CD4-positive, alpha-beta T cell (primary cell): ENCODE measurements at regions not wholly inside any gene's neighbourhood (a gene's known extent, or its start where the extent isn't known, plus 50 kb on each side); places are given as distances from the start of the nearest gene placed in this dataset.

Source experiments
- ATAC-seq: fragments of 200-7000 bp; cut with Tn5 transposase; one replicate; pipeline ENCODE4 v1.10.0; 2022; ENCODE audit warnings: mild to moderate bottlenecking; ENCODE audit not compliant: poor library complexity
- CTCF ChIA-PET: fragments of 350-600 bp; sonication (Branson Sonifier 250); formaldehyde crosslinking; loops from one replicate; lab custom pipeline; 2021; ENCODE audit warnings: antibody characterized with exemption, inconsistent platforms; lab: Charles Lee
- POLR2A ChIA-PET: fragments of 350-600 bp; sonication (Branson Sonifier 250); formaldehyde crosslinking; loops from one replicate; lab custom pipeline; 2021; ENCODE audit warnings: antibody characterized with exemption, inconsistent platforms; lab: Charles Lee
- DNase-seq, 14 experiments: peaks; one replicate each; pipeline ENCODE4 v3.0.0-alpha.2; 2013 to 2020; ENCODE audit warnings: mixed read lengths in 2 of 14
- H3K27ac ChIP-seq, 2 donors: one replicate each; pipeline versions ENCODE4 v1.5.1 to v1.7.0; 2013; ENCODE audit warnings: low read length in 2 of 2, low read depth in 1 of 2, mild to moderate bottlenecking in 1 of 2
- H3K27me3 ChIP-seq, 2 experiments: 1 replicate in 1 of 2; 2 replicates in 1 of 2; pipeline versions ENCODE4 v1.6.1 to v1.7.0; 2013; ENCODE audit warnings: low read length in 2 of 2, control low read depth in 1 of 2, mild to moderate bottlenecking in 1 of 2, moderate library complexity in 1 of 2; ENCODE audit not compliant: insufficient read depth in 2 of 2, control insufficient read depth in 1 of 2
- H3K36me3 ChIP-seq: one replicate; pipeline ENCODE4 v1.6.1; 2013; ENCODE audit warnings: low read length, control low read depth; ENCODE audit not compliant: insufficient read depth
- H3K4me1 ChIP-seq: one replicate; pipeline ENCODE4 v1.6.1; 2013; ENCODE audit warnings: low read length, control low read depth; ENCODE audit not compliant: insufficient read depth
- H3K4me3 ChIP-seq: one replicate; pipeline ENCODE4 v1.5.1; 2013; ENCODE audit warnings: mild to moderate bottlenecking, low read length, moderate library complexity
- H3K9me3 ChIP-seq, 2 experiments: 1 replicate in 1 of 2; 2 replicates in 1 of 2; pipeline versions ENCODE4 v1.6.1 to v1.7.0; 2013; ENCODE audit warnings: low read length in 2 of 2, mild to moderate bottlenecking in 2 of 2, control low read depth in 1 of 2, moderate library complexity in 1 of 2; ENCODE audit not compliant: control insufficient read depth in 1 of 2, insufficient read depth in 1 of 2
- H3K27ac Mint-ChIP-seq: one replicate; pipeline ENCODE4 v1.8.0; 2020; ENCODE audit warnings: mixed read lengths
- H3K27me3 Mint-ChIP-seq: one replicate; pipeline ENCODE4 v1.8.0; 2021; ENCODE audit warnings: mixed read lengths
- H3K36me3 Mint-ChIP-seq: one replicate; pipeline ENCODE4 v1.8.0; 2021; ENCODE audit warnings: low read depth, mixed read lengths
- H3K4me1 Mint-ChIP-seq: one replicate; pipeline ENCODE4 v1.8.0; 2021; ENCODE audit warnings: low read depth, mixed read lengths
- H3K4me3 Mint-ChIP-seq: one replicate; pipeline ENCODE4 v1.8.0; 2020; ENCODE audit warnings: mild to moderate bottlenecking, mixed read lengths
- H3K9me3 Mint-ChIP-seq: one replicate; pipeline ENCODE4 v1.8.0; 2020; ENCODE audit warnings: mixed read lengths
- intact Hi-C, 2 experiments: fragments of 100-400 bp; cut with DNase I in 1 of 2; cut with micrococcal nuclease in 1 of 2; formaldehyde crosslinking; loops; one replicate each; pipeline versions ENCODE4 v1.15.1 to v1.9.0; 2023 to 2025; cut with DNase I, micrococcal nuclease
- TF ChIP-seq, protein P1 (sequence below): fragments of 200-600 bp; IDR thresholded peaks from one replicate; pipeline ENCODE4 v1.8.0; 2022; ENCODE audit warnings: antibody characterized with exemption, mild to moderate bottlenecking

DNA sequence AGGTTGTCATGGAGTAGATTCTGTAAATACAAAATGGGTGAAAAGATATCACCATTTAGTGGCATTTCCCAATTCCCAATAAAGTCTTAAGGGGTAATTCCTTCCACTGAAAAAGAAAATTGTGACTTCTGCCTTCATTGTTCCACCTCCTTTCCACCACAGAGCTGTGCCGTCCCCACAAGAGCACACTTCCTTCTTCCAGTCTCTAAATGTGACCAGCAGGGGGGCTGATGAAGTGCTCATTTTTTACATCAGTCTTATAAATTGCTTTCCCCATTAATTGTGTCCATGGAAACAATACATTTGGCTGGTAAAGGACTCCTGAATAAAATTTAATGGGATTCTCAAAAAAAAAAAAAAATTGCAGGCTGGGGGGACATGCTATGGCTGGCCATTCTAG lies 260.8 kb upstream of the PSMD7 start:
- no peaks in the 10 kb centered on the region for H3K36me3 ChIP-seq
- no peaks in the 10 kb centered on the region for H3K9me3 Mint-ChIP-seq
- H3K27ac ChIP-seq = no peak overlapping the region
- no peak for ATAC-seq
- no peaks in the 10 kb centered on the region for H3K36me3 Mint-ChIP-seq
- H3K27ac Mint-ChIP-seq = no peak overlapping the region
- no peaks in the 10 kb centered on the region for H3K9me3 ChIP-seq
- POLR2A ChIA-PET = no interaction called here
- no peak for DNase-seq
- no peaks in the 10 kb centered on the region for H3K4me1 Mint-ChIP-seq
- peaks cover 9% of the 10 kb centered on the region for H3K27me3 Mint-ChIP-seq
- intact Hi-C loops = no loop called here
- CTCF ChIA-PET = no interaction called here
- TF ChIP-seq, protein P1, sequence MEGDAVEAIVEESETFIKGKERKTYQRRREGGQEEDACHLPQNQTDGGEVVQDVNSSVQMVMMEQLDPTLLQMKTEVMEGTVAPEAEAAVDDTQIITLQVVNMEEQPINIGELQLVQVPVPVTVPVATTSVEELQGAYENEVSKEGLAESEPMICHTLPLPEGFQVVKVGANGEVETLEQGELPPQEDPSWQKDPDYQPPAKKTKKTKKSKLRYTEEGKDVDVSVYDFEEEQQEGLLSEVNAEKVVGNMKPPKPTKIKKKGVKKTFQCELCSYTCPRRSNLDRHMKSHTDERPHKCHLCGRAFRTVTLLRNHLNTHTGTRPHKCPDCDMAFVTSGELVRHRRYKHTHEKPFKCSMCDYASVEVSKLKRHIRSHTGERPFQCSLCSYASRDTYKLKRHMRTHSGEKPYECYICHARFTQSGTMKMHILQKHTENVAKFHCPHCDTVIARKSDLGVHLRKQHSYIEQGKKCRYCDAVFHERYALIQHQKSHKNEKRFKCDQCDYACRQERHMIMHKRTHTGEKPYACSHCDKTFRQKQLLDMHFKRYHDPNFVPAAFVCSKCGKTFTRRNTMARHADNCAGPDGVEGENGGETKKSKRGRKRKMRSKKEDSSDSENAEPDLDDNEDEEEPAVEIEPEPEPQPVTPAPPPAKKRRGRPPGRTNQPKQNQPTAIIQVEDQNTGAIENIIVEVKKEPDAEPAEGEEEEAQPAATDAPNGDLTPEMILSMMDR = no peak
- no peaks in the 10 kb centered on the region for H3K4me1 ChIP-seq
- H3K4me3 ChIP-seq = no peak overlapping the region
- H3K27me3 ChIP-seq = peaks cover 0 to 5% of the 10 kb centered on the region in 2 experiments
- H3K4me3 Mint-ChIP-seq = no peak overlapping the region

DNA sequence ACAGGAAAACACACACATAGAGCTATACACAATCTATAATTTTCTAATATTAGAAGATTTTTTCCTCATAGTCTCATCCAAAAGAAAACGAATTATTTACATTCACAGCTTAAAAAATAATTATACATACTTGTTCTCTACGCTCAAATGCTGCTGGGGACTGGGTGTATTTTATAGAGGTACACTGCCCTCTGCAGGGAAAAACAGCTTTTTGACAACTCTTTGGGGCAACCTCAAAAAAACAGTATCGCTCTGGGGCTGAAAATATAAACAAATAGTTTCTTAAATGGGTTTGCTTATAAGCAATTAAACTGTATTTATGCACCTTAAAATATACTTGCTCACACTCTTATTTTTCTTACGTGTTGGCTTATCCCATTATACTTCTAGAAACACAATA lies 261.8 kb upstream of the PSMD7 start:
- Mint-ChIP-seq H3K27me3 (peaks cover 3% of the 10 kb centered on the region), H3K4me3 (no peak overlapping the region), H3K27ac (no peak overlapping the region), H3K9me3 (no peaks in the 10 kb centered on the region), H3K4me1 (no peaks in the 10 kb centered on the region), H3K36me3 (no peaks in the 10 kb centered on the region)
- H3K9me3 ChIP-seq = no peaks in the 10 kb centered on the region
- ChIA-PET CTCF (no interaction called here), POLR2A (no interaction called here)
- no peak overlapping the region for H3K4me3 ChIP-seq
- H3K27ac ChIP-seq = no peak overlapping the region
- TF ChIP-seq, protein P1 = no peak
- H3K36me3 ChIP-seq = no peaks in the 10 kb centered on the region
- peak in 1 of 14 experiments; percentile 1 for DNase-seq
- intact Hi-C loops = loop anchor here in 1 of 2 experiments (5.0 kb wide), 1 partner anchor 1908 kb away; no protein-coding TSS in a partner anchor
- no peak for ATAC-seq
- peaks cover 0 to 5% of the 10 kb centered on the region in 2 experiments for H3K27me3 ChIP-seq
- H3K4me1 ChIP-seq = no peaks in the 10 kb centered on the region

DNA sequence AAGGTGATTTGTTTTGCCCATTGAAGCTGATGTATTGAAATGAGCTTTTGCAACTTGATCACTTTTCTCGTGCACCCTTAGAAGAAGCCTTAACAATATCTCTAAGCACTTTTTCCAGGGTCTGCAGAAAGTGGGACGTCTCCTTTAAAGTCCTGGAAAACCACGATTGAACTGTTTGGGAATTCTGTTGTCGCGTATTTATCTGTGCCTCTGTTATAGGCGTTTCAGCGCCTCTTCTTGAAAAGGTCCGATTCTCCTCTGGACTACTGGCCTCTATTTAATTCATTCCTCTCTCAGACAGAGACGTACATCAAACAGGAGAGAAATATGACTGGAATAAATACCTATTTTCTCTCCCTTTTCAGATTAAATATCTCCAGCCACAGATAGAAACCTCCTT lies 262.4 kb upstream of the PSMD7 start:
- TF ChIP-seq, protein P1 = no peak
- no peaks in the 10 kb centered on the region for H3K9me3 ChIP-seq
- peaks cover 0 to 5% of the 10 kb centered on the region in 2 experiments for H3K27me3 ChIP-seq
- intact Hi-C loops = loop anchor here in 1 of 2 experiments (5.0 kb wide), 1 partner anchor 1907 kb away; no protein-coding TSS in a partner anchor
- H3K36me3 ChIP-seq = no peaks in the 10 kb centered on the region
- ChIA-PET POLR2A (no interaction called here), CTCF (interaction anchor here (0.6 kb wide), 1 partner anchor 228 kb away, joined by 3 read pairs; no protein-coding TSS in a partner anchor)
- no peak overlapping the region for H3K4me3 ChIP-seq
- Mint-ChIP-seq H3K27ac (no peak overlapping the region), H3K4me3 (no peak overlapping the region), H3K27me3 (no peaks in the 10 kb centered on the region), H3K9me3 (no peaks in the 10 kb centered on the region), H3K4me1 (no peaks in the 10 kb centered on the region), H3K36me3 (no peaks in the 10 kb centered on the region)
- no peak for ATAC-seq
- H3K4me1 ChIP-seq = no peaks in the 10 kb centered on the region
- H3K27ac ChIP-seq = no peak overlapping the region
- no peak for DNase-seq
